HL-60 (cell line): ENCODE measurements at regions not wholly inside any gene's neighbourhood (a gene's known extent, or its start where the extent isn't known, plus 50 kb on each side); places are given as distances from the start of the nearest gene placed in this dataset.

Source experiments
- DNase-seq, 2 experiments: peaks; one replicate each; pipeline ENCODE4 v3.0.0-alpha.2; 2010 to 2020; ENCODE audit warnings: low read depth in 1 of 2, low spot score in 1 of 2
- H3K27ac ChIP-seq: fragments of 250-450 bp; sonication (Bioruptor Pico); replicated peaks from 2 replicates; pipeline ENCODE4 v1.5.1; 2020; ENCODE audit warnings: mild to moderate bottlenecking, moderate library complexity
- H3K27me3 ChIP-seq: fragments of 250-450 bp; sonication (Bioruptor Pico); 2 replicates; pipeline ENCODE4 v1.5.1; 2021; ENCODE audit warnings: mild to moderate bottlenecking, moderate library complexity; ENCODE audit not compliant: insufficient read depth, poor library complexity, severe bottlenecking
- H3K4me3 ChIP-seq: replicated peaks from 2 replicates; pipeline ENCODE4 v1.5.1; 2011; ENCODE audit warnings: mild to moderate bottlenecking, control low read depth, low read length; ENCODE audit not compliant: insufficient read depth
- GABPA ChIP-seq: IDR thresholded peaks from 2 replicates; pipeline ENCODE4 v1.6.1; 2012; ENCODE audit warnings: low read depth
- POLR2AphosphoS5 ChIP-seq: IDR thresholded peaks from 2 replicates; pipeline ENCODE4 v1.6.1; 2012; ENCODE audit warnings: low read depth
- SPI1 ChIP-seq: IDR thresholded peaks from 2 replicates; pipeline ENCODE4 v1.6.1; 2012; ENCODE audit warnings: low read depth, mild to moderate bottlenecking, borderline replicate concordance
- TF ChIP-seq, protein P1 (sequence below): IDR thresholded peaks from 2 replicates; pipeline ENCODE4 v1.6.1; 2012; ENCODE audit warnings: low read depth; ENCODE audit not compliant: insufficient replicate concordance
- TF ChIP-seq, protein P2 (sequence below): IDR thresholded peaks from one replicate; pipeline ENCODE4 v1.5.1; 2011; ENCODE audit warnings: low read length, control low read depth, inconsistent platforms; ENCODE audit not compliant: insufficient read depth

DNA sequence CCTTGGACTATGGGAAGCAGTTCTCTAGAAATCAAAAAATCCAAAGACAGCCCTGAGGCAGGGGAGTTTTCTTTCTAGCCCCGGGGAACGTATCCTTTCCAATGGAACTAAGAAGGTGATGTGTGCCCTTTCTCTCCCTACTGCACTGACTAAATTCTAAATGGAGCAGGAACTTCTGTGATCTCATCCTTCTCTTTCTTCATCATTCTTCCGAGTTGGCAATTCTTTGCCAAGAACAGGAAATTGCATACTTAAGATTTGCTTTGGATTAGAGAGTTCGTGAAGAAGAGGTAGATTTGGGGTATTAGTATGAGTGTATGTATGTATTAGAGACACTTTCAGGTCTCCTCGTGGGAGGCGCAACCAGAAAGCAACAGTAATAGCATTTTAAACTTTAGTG, 178.0 kb upstream of the PIK3R1 start:
- DNase-seq: no peak
- Histone ChIP-seq H3K4me3 (no peak overlapping the region), H3K27ac (no peak overlapping the region), H3K27me3 (no peaks in the 10 kb centered on the region)
- TF ChIP-seq SPI1 (no peak), POLR2AphosphoS5 (no peak)
- TF ChIP-seq, protein P1, sequence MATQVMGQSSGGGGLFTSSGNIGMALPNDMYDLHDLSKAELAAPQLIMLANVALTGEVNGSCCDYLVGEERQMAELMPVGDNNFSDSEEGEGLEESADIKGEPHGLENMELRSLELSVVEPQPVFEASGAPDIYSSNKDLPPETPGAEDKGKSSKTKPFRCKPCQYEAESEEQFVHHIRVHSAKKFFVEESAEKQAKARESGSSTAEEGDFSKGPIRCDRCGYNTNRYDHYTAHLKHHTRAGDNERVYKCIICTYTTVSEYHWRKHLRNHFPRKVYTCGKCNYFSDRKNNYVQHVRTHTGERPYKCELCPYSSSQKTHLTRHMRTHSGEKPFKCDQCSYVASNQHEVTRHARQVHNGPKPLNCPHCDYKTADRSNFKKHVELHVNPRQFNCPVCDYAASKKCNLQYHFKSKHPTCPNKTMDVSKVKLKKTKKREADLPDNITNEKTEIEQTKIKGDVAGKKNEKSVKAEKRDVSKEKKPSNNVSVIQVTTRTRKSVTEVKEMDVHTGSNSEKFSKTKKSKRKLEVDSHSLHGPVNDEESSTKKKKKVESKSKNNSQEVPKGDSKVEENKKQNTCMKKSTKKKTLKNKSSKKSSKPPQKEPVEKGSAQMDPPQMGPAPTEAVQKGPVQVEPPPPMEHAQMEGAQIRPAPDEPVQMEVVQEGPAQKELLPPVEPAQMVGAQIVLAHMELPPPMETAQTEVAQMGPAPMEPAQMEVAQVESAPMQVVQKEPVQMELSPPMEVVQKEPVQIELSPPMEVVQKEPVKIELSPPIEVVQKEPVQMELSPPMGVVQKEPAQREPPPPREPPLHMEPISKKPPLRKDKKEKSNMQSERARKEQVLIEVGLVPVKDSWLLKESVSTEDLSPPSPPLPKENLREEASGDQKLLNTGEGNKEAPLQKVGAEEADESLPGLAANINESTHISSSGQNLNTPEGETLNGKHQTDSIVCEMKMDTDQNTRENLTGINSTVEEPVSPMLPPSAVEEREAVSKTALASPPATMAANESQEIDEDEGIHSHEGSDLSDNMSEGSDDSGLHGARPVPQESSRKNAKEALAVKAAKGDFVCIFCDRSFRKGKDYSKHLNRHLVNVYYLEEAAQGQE: no peak

DNA sequence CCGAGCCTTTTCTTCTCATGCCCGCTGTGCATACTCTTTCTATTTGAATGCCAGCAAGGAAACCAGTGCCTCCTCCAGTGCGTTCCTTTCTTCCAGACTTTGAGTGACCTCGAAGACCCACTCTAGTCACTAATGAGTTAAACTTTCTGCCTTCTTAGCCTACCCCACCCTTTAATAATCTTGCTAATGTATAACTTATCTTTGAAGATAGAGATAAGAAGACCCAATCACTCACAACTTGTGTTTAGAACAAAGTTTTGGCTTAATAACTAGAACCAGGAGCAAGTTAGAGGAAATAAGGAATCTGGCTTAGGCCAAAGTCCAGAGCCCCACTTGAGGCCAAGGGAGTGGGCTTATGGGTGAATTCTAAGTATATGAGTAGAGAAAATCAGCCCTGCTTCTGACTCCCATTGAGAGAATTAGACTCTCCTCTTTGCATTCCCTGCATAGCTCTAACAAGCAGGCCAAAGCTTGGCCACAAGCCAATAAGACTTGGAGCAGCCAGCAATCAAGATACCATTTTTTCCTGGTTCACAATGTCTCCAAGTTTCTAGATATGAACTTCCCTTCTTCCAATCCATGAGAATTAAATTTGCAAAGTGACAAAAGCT, 181.5 kb upstream of the PIK3R1 start:
- Histone ChIP-seq H3K27me3 (no peaks in the 10 kb centered on the region), H3K27ac (no peak overlapping the region), H3K4me3 (no peak overlapping the region)
- TF ChIP-seq, protein P1: no peak
- TF ChIP-seq SPI1 (no peak), GABPA (no peak), POLR2AphosphoS5 (no peak)
- TF ChIP-seq, protein P2, sequence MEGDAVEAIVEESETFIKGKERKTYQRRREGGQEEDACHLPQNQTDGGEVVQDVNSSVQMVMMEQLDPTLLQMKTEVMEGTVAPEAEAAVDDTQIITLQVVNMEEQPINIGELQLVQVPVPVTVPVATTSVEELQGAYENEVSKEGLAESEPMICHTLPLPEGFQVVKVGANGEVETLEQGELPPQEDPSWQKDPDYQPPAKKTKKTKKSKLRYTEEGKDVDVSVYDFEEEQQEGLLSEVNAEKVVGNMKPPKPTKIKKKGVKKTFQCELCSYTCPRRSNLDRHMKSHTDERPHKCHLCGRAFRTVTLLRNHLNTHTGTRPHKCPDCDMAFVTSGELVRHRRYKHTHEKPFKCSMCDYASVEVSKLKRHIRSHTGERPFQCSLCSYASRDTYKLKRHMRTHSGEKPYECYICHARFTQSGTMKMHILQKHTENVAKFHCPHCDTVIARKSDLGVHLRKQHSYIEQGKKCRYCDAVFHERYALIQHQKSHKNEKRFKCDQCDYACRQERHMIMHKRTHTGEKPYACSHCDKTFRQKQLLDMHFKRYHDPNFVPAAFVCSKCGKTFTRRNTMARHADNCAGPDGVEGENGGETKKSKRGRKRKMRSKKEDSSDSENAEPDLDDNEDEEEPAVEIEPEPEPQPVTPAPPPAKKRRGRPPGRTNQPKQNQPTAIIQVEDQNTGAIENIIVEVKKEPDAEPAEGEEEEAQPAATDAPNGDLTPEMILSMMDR: no peak
- DNase-seq: no peak

DNA sequence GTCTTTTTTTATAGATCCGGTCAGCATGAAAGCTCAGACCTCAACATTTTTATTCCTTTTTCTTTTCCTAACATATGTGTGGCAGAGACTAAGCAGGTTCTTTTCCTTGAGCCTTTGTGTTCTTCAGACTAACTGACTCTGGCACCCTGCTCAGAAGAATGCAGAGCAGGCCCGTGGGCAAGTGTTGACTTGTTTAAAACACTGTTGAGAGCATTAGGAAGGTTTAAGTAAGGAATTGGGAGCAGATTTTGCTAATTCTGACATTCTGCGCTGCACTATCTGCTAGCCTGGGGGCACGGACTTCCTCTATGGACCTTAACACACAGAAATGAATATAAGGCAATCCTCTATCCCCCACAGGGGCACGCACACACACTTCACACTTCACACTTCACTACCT, 182.5 kb upstream of the PIK3R1 start:
- Histone ChIP-seq H3K27ac (no peak overlapping the region), H3K27me3 (no peaks in the 10 kb centered on the region), H3K4me3 (no peak overlapping the region)
- TF ChIP-seq POLR2AphosphoS5: no peak
- no peak for DNase-seq

DNA sequence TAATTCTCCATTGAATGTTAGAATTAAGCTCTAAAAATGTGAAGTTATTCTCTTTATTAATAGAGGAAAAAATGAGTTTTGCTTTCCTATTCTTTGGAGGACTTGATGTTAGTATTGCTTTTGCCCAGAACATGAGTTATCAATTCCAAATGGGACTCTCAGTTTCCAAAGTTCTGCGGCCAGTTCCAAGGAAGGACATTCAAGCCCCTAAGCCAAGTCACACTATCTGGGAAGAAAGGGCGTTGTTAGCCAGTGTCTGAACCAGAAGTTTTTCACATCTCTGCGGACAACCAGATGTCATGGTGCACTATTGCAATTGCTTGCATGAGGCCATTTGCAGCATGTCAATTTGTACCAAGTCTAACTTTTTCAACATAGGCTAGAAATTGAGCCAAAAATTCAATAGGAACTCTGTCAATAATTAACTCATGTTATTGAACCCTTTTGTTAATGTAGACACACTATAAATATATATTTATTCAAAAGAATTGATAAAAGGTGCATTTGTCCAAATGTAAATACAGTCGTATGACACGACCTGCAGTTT, 183.3 kb upstream of the PIK3R1 start:
- DNase-seq: no peak
- TF ChIP-seq, protein P1: no peak
- no peak for TF ChIP-seq GABPA
- TF ChIP-seq, protein P2: no peak
- Histone ChIP-seq H3K27me3 (no peaks in the 10 kb centered on the region), H3K4me3 (no peak overlapping the region), H3K27ac (no peak overlapping the region)
